ENCODE measurements at regions not wholly inside any gene's neighbourhood (a gene's known extent, or its start where the extent isn't known, plus 50 kb on each side); places are given as distances from the start of the nearest gene placed in this dataset.

GRCh38 chr10:130772676-130773075, 538.8 kb downstream of the TCERG1L start:
- no peak overlapping the region for H2BK120ac ChIP-seq (ENCODE audit: low read depth, low read length)
- no peaks in the 10 kb centered on the region for H3K4me1 ChIP-seq (ENCODE audit: control insufficient read depth, insufficient read depth, low read depth, low read length)

GRCh38 chr10:130773941-130774340, 537.6 kb downstream of the TCERG1L start:
- no peak overlapping the region for H2BK15ac ChIP-seq (ENCODE audit: low read depth, poor library complexity, severe bottlenecking)
- H3K14ac ChIP-seq (ENCODE audit: low read length in 2 of 2) = no peak overlapping the region
- H4K8ac ChIP-seq (ENCODE audit: low read length) = no peak overlapping the region
- H3K4me1 ChIP-seq (ENCODE audit: control insufficient read depth, insufficient read depth, low read depth, low read length) = no peaks in the 10 kb centered on the region
- H3K79me1 ChIP-seq (replicated peaks; ENCODE audit: low read length, poor library complexity, severe bottlenecking) = no peaks in the 10 kb centered on the region
- H4K91ac ChIP-seq (ENCODE audit: low read length) = no peak overlapping the region
- no peak overlapping the region for H3K18ac ChIP-seq (ENCODE audit: low read depth in 1 of 2, low read length in 2 of 2)
- no peak overlapping the region for H2BK12ac ChIP-seq (ENCODE audit: low read length in 2 of 2)
- H3K36me3 ChIP-seq (ENCODE audit: control insufficient read depth in 1 of 2, insufficient read depth in 2 of 2, low read depth in 1 of 2, low read length in 2 of 2) = no peaks in the 10 kb centered on the region
- WGBS = 81% methylated on average over 8 of the region's 8 CpGs
- no peaks in the 10 kb centered on the region for H3K27me3 ChIP-seq (ENCODE audit: control insufficient read depth in 1 of 2, insufficient read depth in 1 of 2, low read length in 2 of 2)
- no peak overlapping the region for H3K4me3 ChIP-seq (ENCODE audit: insufficient read depth in 1 of 2, low read depth in 1 of 2, low read length in 2 of 2)
- H3K23ac ChIP-seq (ENCODE audit: low read length in 2 of 2) = no peak overlapping the region
- H3K4ac ChIP-seq (ENCODE audit: low read depth in 1 of 2, low read length in 2 of 2) = no peak overlapping the region
- H3K27ac ChIP-seq (ENCODE audit: low read length, poor library complexity, severe bottlenecking) = no peak overlapping the region
- DNase-seq = no peak
- H2BK5ac ChIP-seq (ENCODE audit: low read depth, low read length, poor library complexity, severe bottlenecking) = no peak overlapping the region
- no peak overlapping the region for H2BK120ac ChIP-seq (ENCODE audit: low read depth, low read length)
- H2AFZ ChIP-seq (ENCODE audit: low read depth, low read length) = no peak overlapping the region
- no peaks in the 10 kb centered on the region for H3K9me3 ChIP-seq (ENCODE audit: control insufficient read depth, low read length)
- no peak overlapping the region for H2AK5ac ChIP-seq (ENCODE audit: low read length, severe bottlenecking)
- no peak overlapping the region for H3K9ac ChIP-seq (ENCODE audit: low read length)
- no peak overlapping the region for H3K4me2 ChIP-seq (ENCODE audit: low read length, poor library complexity, severe bottlenecking)

More at GRCh38 chr10:130772676-130773075, 538.8 kb downstream of the TCERG1L start:
- WGBS = 78% methylated on average over 5 of the region's 5 CpGs
- Histone ChIP-seq H4K8ac (ENCODE audit: low read length) (no peak overlapping the region), H4K91ac (ENCODE audit: low read length) (no peak overlapping the region), H3K4me3 (ENCODE audit: insufficient read depth in 1 of 2, low read depth in 1 of 2, low read length in 2 of 2) (no peak overlapping the region), H3K27ac (ENCODE audit: low read length, poor library complexity, severe bottlenecking) (no peak overlapping the region), H2BK5ac (ENCODE audit: low read depth, low read length, poor library complexity, severe bottlenecking) (no peak overlapping the region), H2BK15ac (ENCODE audit: low read depth, poor library complexity, severe bottlenecking) (no peak overlapping the region), H3K18ac (ENCODE audit: low read depth in 1 of 2, low read length in 2 of 2) (no peak overlapping the region), H3K14ac (ENCODE audit: low read length in 2 of 2) (no peak overlapping the region), H3K79me1 (replicated peaks; ENCODE audit: low read length, poor library complexity, severe bottlenecking) (no peaks in the 10 kb centered on the region), H3K4me2 (ENCODE audit: low read length, poor library complexity, severe bottlenecking) (no peak overlapping the region), H3K4ac (ENCODE audit: low read depth in 1 of 2, low read length in 2 of 2) (no peak overlapping the region), H3K23ac (ENCODE audit: low read length in 2 of 2) (no peak overlapping the region), H3K9me3 (ENCODE audit: control insufficient read depth, low read length) (no peaks in the 10 kb centered on the region), H3K9ac (ENCODE audit: low read length) (no peak overlapping the region), H3K27me3 (ENCODE audit: control insufficient read depth in 1 of 2, insufficient read depth in 1 of 2, low read length in 2 of 2) (no peaks in the 10 kb centered on the region), H2BK12ac (ENCODE audit: low read length in 2 of 2) (no peak overlapping the region), H3K36me3 (ENCODE audit: control insufficient read depth in 1 of 2, insufficient read depth in 2 of 2, low read depth in 1 of 2, low read length in 2 of 2) (no peaks in the 10 kb centered on the region), H2AK5ac (ENCODE audit: low read length, severe bottlenecking) (no peak overlapping the region), H2AFZ (ENCODE audit: low read depth, low read length) (no peak overlapping the region)
- no peak for DNase-seq

GRCh38 chr10:130774871-130775270, 536.6 kb downstream of the TCERG1L start:
- no peak overlapping the region for H3K14ac ChIP-seq (ENCODE audit: low read length in 2 of 2)
- H3K9me3 ChIP-seq (ENCODE audit: control insufficient read depth, low read length) = no peaks in the 10 kb centered on the region
- no peak overlapping the region for H4K8ac ChIP-seq (ENCODE audit: low read length)
- H2AFZ ChIP-seq (ENCODE audit: low read depth, low read length) = no peak overlapping the region
- H3K18ac ChIP-seq (ENCODE audit: low read depth in 1 of 2, low read length in 2 of 2) = no peak overlapping the region
- no peaks in the 10 kb centered on the region for H3K79me1 ChIP-seq (replicated peaks; ENCODE audit: low read length, poor library complexity, severe bottlenecking)
- no peaks in the 10 kb centered on the region for H3K4me1 ChIP-seq (ENCODE audit: control insufficient read depth, insufficient read depth, low read depth, low read length)
- H2BK15ac ChIP-seq (ENCODE audit: low read depth, poor library complexity, severe bottlenecking) = no peak overlapping the region
- H3K4me3 ChIP-seq (ENCODE audit: insufficient read depth in 1 of 2, low read depth in 1 of 2, low read length in 2 of 2) = no peak overlapping the region
- H3K4ac ChIP-seq (ENCODE audit: low read depth in 1 of 2, low read length in 2 of 2) = no peak overlapping the region
- no peak overlapping the region for H3K4me2 ChIP-seq (ENCODE audit: low read length, poor library complexity, severe bottlenecking)
- H3K27ac ChIP-seq (ENCODE audit: low read length, poor library complexity, severe bottlenecking) = no peak overlapping the region
- no peak for DNase-seq
- H3K27me3 ChIP-seq (ENCODE audit: control insufficient read depth in 1 of 2, insufficient read depth in 1 of 2, low read length in 2 of 2) = no peaks in the 10 kb centered on the region
- 59% methylated on average over 6 of the region's 6 CpGs for WGBS
- no peak overlapping the region for H2BK12ac ChIP-seq (ENCODE audit: low read length in 2 of 2)
- no peak overlapping the region for H2BK5ac ChIP-seq (ENCODE audit: low read depth, low read length, poor library complexity, severe bottlenecking)
- no peak overlapping the region for H4K91ac ChIP-seq (ENCODE audit: low read length)
- no peak overlapping the region for H2AK5ac ChIP-seq (ENCODE audit: low read length, severe bottlenecking)
- no peaks in the 10 kb centered on the region for H3K36me3 ChIP-seq (ENCODE audit: control insufficient read depth in 1 of 2, insufficient read depth in 2 of 2, low read depth in 1 of 2, low read length in 2 of 2)
- no peak overlapping the region for H2BK120ac ChIP-seq (ENCODE audit: low read depth, low read length)
- H3K23ac ChIP-seq (ENCODE audit: low read length in 2 of 2) = no peak overlapping the region
- no peak overlapping the region for H3K9ac ChIP-seq (ENCODE audit: low read length)

GRCh38 chr10:130775311-130775710, 536.2 kb downstream of the TCERG1L start:
- no peak overlapping the region for H3K14ac ChIP-seq (ENCODE audit: low read length in 2 of 2)
- H2AK5ac ChIP-seq (ENCODE audit: low read length, severe bottlenecking) = no peak overlapping the region
- H2BK15ac ChIP-seq (ENCODE audit: low read depth, poor library complexity, severe bottlenecking) = no peak overlapping the region
- H4K8ac ChIP-seq (ENCODE audit: low read length) = no peak overlapping the region
- H3K18ac ChIP-seq (ENCODE audit: low read depth in 1 of 2, low read length in 2 of 2) = no peak overlapping the region
- no peaks in the 10 kb centered on the region for H3K27me3 ChIP-seq (ENCODE audit: control insufficient read depth in 1 of 2, insufficient read depth in 1 of 2, low read length in 2 of 2)
- H3K27ac ChIP-seq (ENCODE audit: low read length, poor library complexity, severe bottlenecking) = no peak overlapping the region
- H3K9ac ChIP-seq (ENCODE audit: low read length) = no peak overlapping the region
- H3K4me3 ChIP-seq (ENCODE audit: insufficient read depth in 1 of 2, low read depth in 1 of 2, low read length in 2 of 2) = no peak overlapping the region
- H3K4me1 ChIP-seq (ENCODE audit: control insufficient read depth, insufficient read depth, low read depth, low read length) = no peaks in the 10 kb centered on the region
- H4K91ac ChIP-seq (ENCODE audit: low read length) = no peak overlapping the region
- H3K79me1 ChIP-seq (replicated peaks; ENCODE audit: low read length, poor library complexity, severe bottlenecking) = no peaks in the 10 kb centered on the region
- no peak overlapping the region for H2BK120ac ChIP-seq (ENCODE audit: low read depth, low read length)
- no peak overlapping the region for H3K4me2 ChIP-seq (ENCODE audit: low read length, poor library complexity, severe bottlenecking)
- no peak overlapping the region for H2BK12ac ChIP-seq (ENCODE audit: low read length in 2 of 2)
- DNase-seq = no peak
- no peak overlapping the region for H3K4ac ChIP-seq (ENCODE audit: low read depth in 1 of 2, low read length in 2 of 2)
- no peak overlapping the region for H2AFZ ChIP-seq (ENCODE audit: low read depth, low read length)
- H2BK5ac ChIP-seq (ENCODE audit: low read depth, low read length, poor library complexity, severe bottlenecking) = no peak overlapping the region
- no peak overlapping the region for H3K23ac ChIP-seq (ENCODE audit: low read length in 2 of 2)
- H3K9me3 ChIP-seq (ENCODE audit: control insufficient read depth, low read length) = no peaks in the 10 kb centered on the region
- 36% methylated on average over 1 of the region's 1 CpG for WGBS
- no peaks in the 10 kb centered on the region for H3K36me3 ChIP-seq (ENCODE audit: control insufficient read depth in 1 of 2, insufficient read depth in 2 of 2, low read depth in 1 of 2, low read length in 2 of 2)
